ENCODE measurements at regions not wholly inside any gene's neighbourhood (a gene's known extent, or its start where the extent isn't known, plus 50 kb on each side); places are given as distances from the start of the nearest gene placed in this dataset.

DNA sequence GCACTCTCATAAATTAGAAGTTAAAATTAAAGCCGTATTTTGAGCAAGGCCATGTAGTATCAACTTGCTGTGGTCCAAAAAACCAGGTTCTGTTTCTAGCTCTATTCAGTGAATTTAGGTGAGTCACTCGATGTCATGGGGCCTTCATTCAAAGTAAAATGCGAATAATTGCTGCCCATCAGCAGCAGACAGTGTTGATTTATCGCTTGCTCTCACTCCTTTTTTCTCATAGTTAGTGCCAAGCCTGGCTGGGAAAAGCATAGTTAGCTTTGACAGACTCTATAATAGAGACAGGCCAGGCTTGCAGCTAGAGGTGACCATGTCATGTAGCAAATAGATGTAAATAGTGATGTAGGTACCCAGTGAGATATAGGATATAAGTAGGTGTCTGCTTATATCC is 136.0 kb downstream of the EDN1 start:
- TF ChIP-seq, protein P1, sequence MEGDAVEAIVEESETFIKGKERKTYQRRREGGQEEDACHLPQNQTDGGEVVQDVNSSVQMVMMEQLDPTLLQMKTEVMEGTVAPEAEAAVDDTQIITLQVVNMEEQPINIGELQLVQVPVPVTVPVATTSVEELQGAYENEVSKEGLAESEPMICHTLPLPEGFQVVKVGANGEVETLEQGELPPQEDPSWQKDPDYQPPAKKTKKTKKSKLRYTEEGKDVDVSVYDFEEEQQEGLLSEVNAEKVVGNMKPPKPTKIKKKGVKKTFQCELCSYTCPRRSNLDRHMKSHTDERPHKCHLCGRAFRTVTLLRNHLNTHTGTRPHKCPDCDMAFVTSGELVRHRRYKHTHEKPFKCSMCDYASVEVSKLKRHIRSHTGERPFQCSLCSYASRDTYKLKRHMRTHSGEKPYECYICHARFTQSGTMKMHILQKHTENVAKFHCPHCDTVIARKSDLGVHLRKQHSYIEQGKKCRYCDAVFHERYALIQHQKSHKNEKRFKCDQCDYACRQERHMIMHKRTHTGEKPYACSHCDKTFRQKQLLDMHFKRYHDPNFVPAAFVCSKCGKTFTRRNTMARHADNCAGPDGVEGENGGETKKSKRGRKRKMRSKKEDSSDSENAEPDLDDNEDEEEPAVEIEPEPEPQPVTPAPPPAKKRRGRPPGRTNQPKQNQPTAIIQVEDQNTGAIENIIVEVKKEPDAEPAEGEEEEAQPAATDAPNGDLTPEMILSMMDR (IDR thresholded peaks at IDR 0.05; ENCODE audit: low read depth, low read length) = no peak
- TF ChIP-seq EZH2phosphoT487 (IDR thresholded peaks at IDR 0.05; ENCODE audit: low read depth) = no peak
